Kidney (tissue), 13 donors: ENCODE measurements at regions not wholly inside any gene's neighbourhood (a gene's known extent, or its start where the extent isn't known, plus 50 kb on each side); places are given as distances from the start of the nearest gene placed in this dataset.

Source experiments
- DNase-seq, 5 donors: peaks; one replicate each; pipeline ENCODE4 v3.0.0-alpha.2; 2013 to 2020
- FAIRE-seq: peaks from 2 replicates; lab custom pipeline; 2012; peaks lifted over from hg19 to GRCh38; lab: Jason Lieb, UNC
- H3K27ac ChIP-seq, 2 donors: one replicate each; pipeline ENCODE4 v1.7.0; 2013; ENCODE audit warnings: low read depth in 2 of 2, low read length in 2 of 2, inconsistent platforms in 1 of 2
- H3K27me3 ChIP-seq: one replicate; pipeline ENCODE4 v1.7.1; 2013; ENCODE audit warnings: low read length, inconsistent platforms; ENCODE audit not compliant: control insufficient read depth, insufficient read depth
- H3K36me3 ChIP-seq, 3 donors: one replicate each; pipeline versions ENCODE4 v1.7.0 to v1.7.1; 2013; ENCODE audit warnings: low read length in 3 of 3, control low read depth in 1 of 3, inconsistent platforms in 1 of 3; ENCODE audit not compliant: insufficient read depth in 3 of 3, control insufficient read depth in 2 of 3
- H3K4me1 ChIP-seq, 3 donors: one replicate each; pipeline versions ENCODE4 v1.7.0 to v1.7.1; 2013; ENCODE audit warnings: low read length in 3 of 3, inconsistent platforms in 1 of 3, low read depth in 1 of 3; ENCODE audit not compliant: control insufficient read depth in 2 of 3, insufficient read depth in 2 of 3
- H3K4me3 ChIP-seq, 3 donors: one replicate each; pipeline versions ENCODE4 v1.7.0 to v1.8.1; 2013; ENCODE audit warnings: low read length in 3 of 3, control low read depth in 1 of 3, inconsistent platforms in 1 of 3
- H3K9ac ChIP-seq, 3 donors: one replicate each; pipeline versions ENCODE4 v1.7.0 to v1.7.1; 2013; ENCODE audit warnings: low read length in 3 of 3, control low read depth in 1 of 3, inconsistent platforms in 1 of 3
- H3K9me3 ChIP-seq, 3 donors: one replicate each; pipeline versions ENCODE4 v1.7.0 to v1.7.1; 2013; ENCODE audit warnings: low read length in 3 of 3, control low read depth in 1 of 3, inconsistent platforms in 1 of 3; ENCODE audit not compliant: control insufficient read depth in 2 of 3, insufficient read depth in 1 of 3
- intact Hi-C: fragments of 100-400 bp; cut with DNase I; formaldehyde crosslinking; loops from one replicate; pipeline ENCODE4 v1.11.1; 2022
- TF ChIP-seq, protein P1 (sequence below): IDR thresholded peaks from 3 replicates; pipeline ENCODE4 v1.5.1; 2012; ENCODE audit warnings: mild to moderate bottlenecking, moderate library complexity, borderline replicate concordance; ENCODE audit not compliant: insufficient read depth; ENCODE audit errors: extremely low read depth
- donor health status: control.
- donor health status: control.
- donor health status: control.
- donor health status: control.
- donor health status: control.
- donor health status: DM: yes; HTN: yes; CAD: no.
- donor health status: Normal renal cell carcinoma (clear cell type).

DNA sequence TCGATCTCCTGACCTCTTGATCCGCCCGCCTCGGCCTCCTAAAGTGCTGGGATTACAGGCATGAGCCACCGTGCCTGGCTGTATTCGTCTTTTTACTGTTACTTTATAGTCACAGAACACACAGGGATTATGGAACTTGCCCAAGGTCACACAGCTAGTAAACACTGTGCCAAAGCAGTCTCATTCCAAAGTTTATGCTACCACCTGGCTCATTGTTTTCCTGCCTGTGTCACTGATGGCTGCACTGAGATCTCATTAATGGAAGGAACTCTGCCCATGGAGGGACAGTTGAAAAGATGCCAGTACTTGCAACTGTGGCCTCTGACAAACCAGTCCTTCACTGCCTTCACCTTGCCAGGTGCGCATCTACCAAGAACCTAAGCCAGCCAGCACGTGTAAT lies 517.7 kb downstream of the BCOR start:
- DNase-seq: no peak
- Histone ChIP-seq H3K4me3 (no peak overlapping the region), H3K27me3 (peaks cover 2% of the 10 kb centered on the region), H3K27ac (no peak overlapping the region), H3K36me3 (no peaks in the 10 kb centered on the region), H3K9me3 (no peaks in the 10 kb centered on the region), H3K4me1 (no peaks in the 10 kb centered on the region), H3K9ac (no peak overlapping the region)
- intact Hi-C loops: no loop called here
- TF ChIP-seq, protein P1, sequence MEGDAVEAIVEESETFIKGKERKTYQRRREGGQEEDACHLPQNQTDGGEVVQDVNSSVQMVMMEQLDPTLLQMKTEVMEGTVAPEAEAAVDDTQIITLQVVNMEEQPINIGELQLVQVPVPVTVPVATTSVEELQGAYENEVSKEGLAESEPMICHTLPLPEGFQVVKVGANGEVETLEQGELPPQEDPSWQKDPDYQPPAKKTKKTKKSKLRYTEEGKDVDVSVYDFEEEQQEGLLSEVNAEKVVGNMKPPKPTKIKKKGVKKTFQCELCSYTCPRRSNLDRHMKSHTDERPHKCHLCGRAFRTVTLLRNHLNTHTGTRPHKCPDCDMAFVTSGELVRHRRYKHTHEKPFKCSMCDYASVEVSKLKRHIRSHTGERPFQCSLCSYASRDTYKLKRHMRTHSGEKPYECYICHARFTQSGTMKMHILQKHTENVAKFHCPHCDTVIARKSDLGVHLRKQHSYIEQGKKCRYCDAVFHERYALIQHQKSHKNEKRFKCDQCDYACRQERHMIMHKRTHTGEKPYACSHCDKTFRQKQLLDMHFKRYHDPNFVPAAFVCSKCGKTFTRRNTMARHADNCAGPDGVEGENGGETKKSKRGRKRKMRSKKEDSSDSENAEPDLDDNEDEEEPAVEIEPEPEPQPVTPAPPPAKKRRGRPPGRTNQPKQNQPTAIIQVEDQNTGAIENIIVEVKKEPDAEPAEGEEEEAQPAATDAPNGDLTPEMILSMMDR: no peak
- FAIRE-seq: no peak

DNA sequence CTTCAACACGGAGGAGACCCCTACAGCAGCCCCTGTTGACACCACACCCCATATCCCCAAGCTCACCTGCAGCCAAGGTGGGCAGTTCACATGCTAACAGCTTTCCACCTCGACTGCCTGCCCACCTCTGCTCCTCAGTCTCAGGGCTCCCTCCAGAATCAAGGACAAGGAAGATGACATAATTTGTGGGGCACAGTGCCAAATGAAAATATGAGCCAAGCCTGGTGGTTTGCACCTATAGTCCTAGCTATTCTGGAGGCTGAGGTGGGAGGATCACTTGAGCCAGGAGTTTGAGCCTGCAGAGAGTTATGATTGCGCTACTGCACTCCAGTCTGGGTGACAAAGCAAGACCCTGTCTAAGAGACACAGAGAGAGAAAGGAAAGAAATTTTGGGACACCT lies 516.3 kb downstream of the BCOR start:
- Histone ChIP-seq H3K9ac (no peak overlapping the region), H3K9me3 (no peaks in the 10 kb centered on the region), H3K36me3 (no peaks in the 10 kb centered on the region), H3K4me1 (no peaks in the 10 kb centered on the region), H3K27ac (no peak overlapping the region), H3K4me3 (no peak overlapping the region), H3K27me3 (peaks cover 2% of the 10 kb centered on the region)
- intact Hi-C loops: no loop called here
- FAIRE-seq: no peak
- no peak for DNase-seq
- TF ChIP-seq, protein P1: no peak

DNA sequence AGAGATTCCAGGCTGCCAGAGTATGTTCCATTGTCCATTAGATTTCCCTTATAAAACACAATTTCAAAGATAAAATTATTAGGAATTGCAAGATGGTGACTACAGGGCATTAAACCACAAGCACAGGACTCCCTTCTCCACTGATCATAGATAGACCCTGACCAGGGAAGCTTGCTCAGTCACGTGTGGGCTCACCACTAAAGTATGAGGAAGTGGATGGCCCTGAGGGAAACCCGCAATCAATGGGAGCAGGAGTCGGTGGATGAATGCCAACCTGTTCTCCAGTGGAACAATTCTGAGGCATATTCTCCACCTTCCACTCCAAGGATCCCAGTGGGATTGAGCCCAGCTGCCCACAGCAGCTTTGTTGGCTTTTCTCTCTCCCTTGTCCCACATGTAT lies 515.7 kb downstream of the BCOR start:
- TF ChIP-seq, protein P1: no peak
- FAIRE-seq (no peak), DNase-seq (no peak)
- Histone ChIP-seq H3K4me3 (no peak overlapping the region), H3K9ac (no peak overlapping the region), H3K27ac (no peak overlapping the region), H3K36me3 (no peaks in the 10 kb centered on the region), H3K4me1 (no peaks in the 10 kb centered on the region), H3K27me3 (peaks cover 2% of the 10 kb centered on the region), H3K9me3 (no peaks in the 10 kb centered on the region)
- intact Hi-C loops: no loop called here

DNA sequence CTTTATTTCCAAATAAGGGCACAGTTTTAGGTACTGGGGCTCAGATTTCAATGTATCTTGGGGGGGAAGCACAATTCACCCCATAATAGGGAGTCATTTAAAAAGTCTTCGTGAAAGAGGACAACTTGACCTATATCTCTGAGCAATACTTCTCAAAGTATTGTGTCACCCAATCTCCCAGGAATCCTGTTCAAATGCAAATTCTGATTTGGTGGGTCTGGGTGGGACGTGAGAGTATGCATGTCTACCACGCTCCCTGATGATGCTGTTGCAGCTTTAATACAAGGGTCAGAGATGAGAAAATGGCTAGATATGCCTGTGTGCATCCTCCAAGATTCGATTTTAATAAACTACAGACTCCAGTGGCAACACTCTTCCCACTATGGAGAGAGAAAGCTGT lies 514.8 kb downstream of the BCOR start:
- Histone ChIP-seq H3K4me3 (no peak overlapping the region), H3K4me1 (no peaks in the 10 kb centered on the region), H3K36me3 (no peaks in the 10 kb centered on the region), H3K9ac (no peak overlapping the region), H3K27ac (no peak overlapping the region), H3K27me3 (peaks cover 2% of the 10 kb centered on the region), H3K9me3 (no peaks in the 10 kb centered on the region)
- no peak for FAIRE-seq
- DNase-seq: no peak
- TF ChIP-seq, protein P1: no peak
- intact Hi-C loops: no loop called here
